Activated naive CD8-positive, alpha-beta T cell treated with anti-CD3 and anti-CD28 coated beads, Interleukin-2, amount 10 ng/mL, durations not matched to agents 7 days and 5 days (primary cell): ENCODE measurements at regions not wholly inside any gene's neighbourhood (a gene's known extent, or its start where the extent isn't known, plus 50 kb on each side); places are given as distances from the start of the nearest gene placed in this dataset.
"Not testable (repeated sequence)": the region's sequence is repeated elsewhere in the genome, so short reads cannot be mapped to it uniquely, and the experiment has no call there.

Source experiments
- ATAC-seq: fragments of 150-1000 bp; cut with Tn5 transposase; one replicate; pipeline ENCODE4 v1.10.0; 2021; ENCODE audit warnings: low read depth, moderate library complexity
- POLR2A ChIA-PET: fragments of 350-600 bp; sonication (Branson Sonifier 250); formaldehyde crosslinking; loops from one replicate; lab custom pipeline; 2021; ENCODE audit warnings: antibody characterized with exemption; lab: Charles Lee
- DNase-seq: peaks from one replicate; pipeline ENCODE4 v3.0.0; 2021
- H3K27ac Mint-ChIP-seq: one replicate; pipeline ENCODE4 v1.8.0; 2022; ENCODE audit warnings: mild to moderate bottlenecking, mixed read lengths
- H3K27me3 Mint-ChIP-seq: one replicate; pipeline ENCODE4 v1.8.0; 2022; ENCODE audit warnings: mild to moderate bottlenecking, moderate library complexity, mixed read lengths
- H3K36me3 Mint-ChIP-seq: one replicate; pipeline ENCODE4 v1.8.0; 2021; ENCODE audit warnings: mild to moderate bottlenecking, mixed read lengths
- H3K4me1 Mint-ChIP-seq: one replicate; pipeline ENCODE4 v1.8.0; 2021; ENCODE audit warnings: mixed read lengths
- H3K4me3 Mint-ChIP-seq: one replicate; pipeline ENCODE4 v1.8.0; 2022; ENCODE audit warnings: mild to moderate bottlenecking, moderate library complexity, mixed read lengths
- H3K9me3 Mint-ChIP-seq: one replicate; pipeline ENCODE4 v1.8.0; 2021; ENCODE audit warnings: mixed read lengths

DNA sequence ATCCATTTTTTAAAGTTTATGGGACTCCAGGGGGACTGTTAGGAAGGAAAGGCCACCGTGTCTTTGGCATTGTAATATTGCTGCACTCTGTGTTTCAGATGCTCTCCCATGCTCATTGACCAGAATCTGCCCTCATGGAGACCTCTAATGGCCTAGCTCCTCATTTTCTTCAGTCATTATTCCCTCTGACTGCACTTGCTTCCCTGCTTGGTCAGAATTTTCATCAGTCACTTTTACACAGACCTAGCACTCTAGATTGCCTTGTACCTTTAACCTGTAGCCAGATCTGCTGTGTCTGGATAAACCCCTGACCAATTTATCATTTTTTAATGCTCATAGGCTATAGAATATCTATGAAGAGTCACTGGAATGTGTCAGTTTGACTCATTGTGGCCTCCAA is 155.5 kb upstream of the NUDT12 start:
- H3K9me3 Mint-ChIP-seq = peaks cover 14% of the 10 kb centered on the region
- H3K27ac Mint-ChIP-seq = no peak overlapping the region
- no peaks in the 10 kb centered on the region for H3K27me3 Mint-ChIP-seq
- H3K4me3 Mint-ChIP-seq = no peak overlapping the region
- DNase-seq (no peak), ATAC-seq (no peak)
- H3K36me3 Mint-ChIP-seq = no peaks in the 10 kb centered on the region
- no peaks in the 10 kb centered on the region for H3K4me1 Mint-ChIP-seq
- POLR2A ChIA-PET = no interaction called here

DNA sequence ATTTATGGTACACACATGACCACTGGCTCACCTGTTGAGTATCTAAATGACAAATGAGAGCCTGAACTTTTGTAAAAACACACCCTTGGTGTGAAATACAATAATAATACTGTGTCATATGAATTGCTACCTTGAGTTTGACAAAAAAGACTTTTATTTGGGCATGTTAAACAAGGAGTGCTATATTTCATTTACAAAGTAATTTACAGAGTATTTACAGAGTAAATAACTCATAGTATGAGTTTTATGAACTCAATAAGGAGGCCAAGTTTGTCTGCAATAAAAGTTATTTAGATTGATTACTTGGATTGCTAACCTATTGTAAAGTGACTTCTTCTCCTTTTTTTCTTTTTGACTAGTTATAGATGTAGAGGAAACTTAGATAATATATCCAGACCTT is 146.0 kb upstream of the NUDT12 start:
- Mint-ChIP-seq H3K4me3 (no peak overlapping the region), H3K27me3 (no peaks in the 10 kb centered on the region), H3K27ac (no peak overlapping the region), H3K4me1 (no peaks in the 10 kb centered on the region), H3K9me3 (peaks cover 1% of the 10 kb centered on the region), H3K36me3 (no peaks in the 10 kb centered on the region)
- ATAC-seq (no peak), DNase-seq (no peak)
- POLR2A ChIA-PET = no interaction called here

DNA sequence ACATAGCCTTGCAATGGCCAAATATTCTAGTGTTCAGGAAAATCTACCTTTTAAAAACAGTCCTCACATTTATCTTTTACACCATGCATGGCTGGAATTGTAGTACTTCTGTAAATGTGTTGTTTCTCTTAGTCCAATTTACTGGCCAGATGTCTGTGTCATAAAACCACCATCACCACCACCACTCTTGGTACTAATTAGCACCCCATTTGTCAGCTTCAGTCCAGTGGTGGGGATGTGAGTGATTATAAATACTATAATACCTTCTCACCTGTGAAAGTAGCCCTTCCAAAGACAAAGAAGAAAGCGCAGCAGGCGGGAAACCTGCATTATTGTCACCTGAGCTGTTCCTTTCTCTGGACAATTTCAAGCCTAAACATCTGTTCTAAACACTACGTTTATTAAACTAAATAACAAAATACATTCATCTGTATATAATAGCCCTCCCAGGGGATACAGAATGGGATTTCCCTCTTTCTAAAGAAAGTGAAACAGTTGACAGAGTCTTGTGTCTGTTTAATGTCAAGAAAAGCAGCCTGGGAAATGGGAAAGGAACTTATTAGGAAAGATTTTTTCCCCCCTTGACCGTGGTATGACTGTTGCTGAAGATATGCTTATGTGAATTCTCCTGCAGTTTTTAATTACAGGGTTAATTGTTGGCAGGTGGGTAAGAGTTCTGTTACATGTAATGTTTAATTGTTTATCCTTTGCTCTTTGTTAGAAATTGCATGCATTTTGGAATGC is 144.5 kb upstream of the NUDT12 start:
- H3K4me1 Mint-ChIP-seq = no peaks in the 10 kb centered on the region
- no peak for DNase-seq
- H3K36me3 Mint-ChIP-seq = no peaks in the 10 kb centered on the region
- peaks cover 1% of the 10 kb centered on the region for H3K9me3 Mint-ChIP-seq
- POLR2A ChIA-PET = no interaction called here
- H3K27ac Mint-ChIP-seq = no peak overlapping the region
- H3K27me3 Mint-ChIP-seq = no peaks in the 10 kb centered on the region
- no peak overlapping the region for H3K4me3 Mint-ChIP-seq
- no peak for ATAC-seq

DNA sequence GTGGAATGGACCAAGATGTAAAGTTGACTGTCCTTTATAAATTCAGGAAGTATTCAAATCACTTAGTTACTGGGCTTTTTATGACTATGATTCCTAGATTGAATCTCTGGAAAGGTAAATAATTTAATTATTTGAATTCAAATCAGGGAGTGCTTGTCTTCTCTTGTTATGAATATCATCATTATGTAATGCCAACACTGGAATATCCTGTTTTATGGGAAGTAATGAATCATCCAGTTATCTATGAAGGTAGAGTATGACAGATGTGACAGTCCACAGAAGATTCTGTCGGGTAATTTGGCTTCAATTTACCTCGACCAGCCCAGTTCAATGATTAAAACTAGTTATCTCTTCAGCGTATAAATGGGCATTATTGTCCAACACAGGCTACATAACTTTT is 141.0 kb upstream of the NUDT12 start:
- Mint-ChIP-seq H3K27ac (no peak overlapping the region), H3K4me3 (no peak overlapping the region), H3K36me3 (no peaks in the 10 kb centered on the region), H3K4me1 (no peaks in the 10 kb centered on the region), H3K27me3 (no peaks in the 10 kb centered on the region), H3K9me3 (no peaks in the 10 kb centered on the region)
- DNase-seq (no peak), ATAC-seq (no peak)
- POLR2A ChIA-PET = no interaction called here

DNA sequence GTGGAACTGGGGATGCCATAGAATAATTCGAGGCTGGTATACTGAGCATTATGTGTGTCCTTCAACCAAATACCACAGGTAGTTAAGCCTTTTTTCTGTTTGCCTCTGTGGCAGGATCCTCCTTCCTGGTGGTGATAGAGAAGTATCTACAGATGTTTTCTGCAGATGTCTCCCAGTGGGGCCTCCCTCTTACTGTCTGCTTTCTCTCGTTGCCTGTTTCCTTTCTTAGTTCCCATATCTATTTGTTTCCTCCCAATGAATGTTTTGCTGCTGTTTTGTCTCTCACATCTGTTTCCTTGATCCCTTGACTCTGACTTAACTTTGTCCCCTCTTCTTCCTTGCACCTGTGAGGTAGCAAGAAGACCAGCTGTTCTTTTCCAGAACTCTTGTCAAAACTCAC is 130.9 kb upstream of the NUDT12 start:
- Mint-ChIP-seq H3K27me3 (no peaks in the 10 kb centered on the region), H3K9me3 (peaks cover 2% of the 10 kb centered on the region), H3K4me3 (no peak overlapping the region), H3K27ac (no peak overlapping the region), H3K36me3 (no peaks in the 10 kb centered on the region), H3K4me1 (no peaks in the 10 kb centered on the region)
- DNase-seq (no peak), ATAC-seq (no peak)
- POLR2A ChIA-PET = no interaction called here

DNA sequence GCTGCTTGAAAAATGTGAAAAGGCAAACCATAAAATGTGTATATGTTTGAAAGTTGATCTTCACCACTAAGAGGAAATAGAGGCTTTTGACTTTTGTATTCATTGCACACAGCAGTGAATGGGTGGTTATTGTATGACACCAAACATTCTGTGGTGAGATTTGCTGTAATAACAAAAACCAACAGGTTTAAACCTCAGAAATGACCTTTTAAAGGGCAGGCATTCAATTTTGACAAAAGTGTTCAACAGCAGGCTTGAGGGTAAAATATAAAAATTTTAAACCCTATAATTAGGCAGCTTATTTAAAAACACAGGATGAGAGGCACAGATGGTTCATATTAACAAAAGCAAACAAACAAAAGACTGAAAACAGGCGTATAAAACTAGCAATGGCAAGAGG is 128.1 kb upstream of the NUDT12 start:
- POLR2A ChIA-PET = no interaction called here
- no peak for ATAC-seq
- no peaks in the 10 kb centered on the region for H3K27me3 Mint-ChIP-seq

DNA sequence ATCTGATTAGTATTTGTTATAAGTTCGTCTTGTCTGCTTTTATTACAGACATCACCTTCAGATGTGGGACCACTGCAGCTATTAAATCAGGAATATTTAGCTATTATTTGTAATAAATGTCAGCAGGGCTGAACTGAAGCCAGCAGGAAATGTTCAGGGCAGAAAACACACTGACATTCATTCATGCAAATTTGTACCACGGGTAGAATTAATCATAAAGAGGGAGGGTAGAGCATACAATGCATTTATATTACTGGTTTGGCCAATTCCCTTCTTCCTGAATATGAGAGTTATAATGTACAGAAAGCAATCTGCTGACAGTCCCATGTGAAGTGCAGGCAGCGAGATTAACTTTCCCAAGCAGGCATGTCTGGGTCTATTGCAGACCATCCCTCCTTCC is 117.3 kb upstream of the NUDT12 start:
- ATAC-seq (no peak), DNase-seq (no peak)
- no peak overlapping the region for H3K27ac Mint-ChIP-seq
- POLR2A ChIA-PET = no interaction called here
- no peaks in the 10 kb centered on the region for H3K36me3 Mint-ChIP-seq
- H3K4me3 Mint-ChIP-seq = no peak overlapping the region
- H3K9me3 Mint-ChIP-seq = no peaks in the 10 kb centered on the region
- no peaks in the 10 kb centered on the region for H3K27me3 Mint-ChIP-seq
- H3K4me1 Mint-ChIP-seq = no peaks in the 10 kb centered on the region

More for the DNA sequence above, 128.1 kb upstream of the NUDT12 start:
- no peaks in the 10 kb centered on the region for H3K36me3 Mint-ChIP-seq
- no peaks in the 10 kb centered on the region for H3K4me1 Mint-ChIP-seq
- H3K4me3 Mint-ChIP-seq = no peak overlapping the region
- peaks cover 2% of the 10 kb centered on the region for H3K9me3 Mint-ChIP-seq
- DNase-seq = no peak
- no peak overlapping the region for H3K27ac Mint-ChIP-seq

DNA sequence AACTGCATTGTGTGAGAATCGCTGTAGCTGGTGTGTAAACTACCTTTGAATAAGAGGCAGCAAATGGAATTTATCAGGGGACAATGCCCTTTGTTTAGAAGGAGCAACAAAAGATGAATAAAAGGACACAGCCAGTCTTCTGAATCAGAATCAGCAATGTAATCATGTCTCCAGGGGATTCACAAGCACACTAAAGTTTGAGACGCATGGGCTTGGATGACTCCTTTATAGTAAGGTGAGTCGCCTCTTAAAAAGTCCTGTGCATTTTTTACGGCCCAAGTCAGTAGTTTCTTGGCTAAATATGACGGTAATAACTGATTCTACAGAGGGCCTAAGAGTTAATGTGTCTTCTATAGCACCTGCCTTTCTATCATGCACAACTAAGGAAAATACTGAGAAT is 113.6 kb upstream of the NUDT12 start:
- POLR2A ChIA-PET = not testable (repeated sequence)

DNA sequence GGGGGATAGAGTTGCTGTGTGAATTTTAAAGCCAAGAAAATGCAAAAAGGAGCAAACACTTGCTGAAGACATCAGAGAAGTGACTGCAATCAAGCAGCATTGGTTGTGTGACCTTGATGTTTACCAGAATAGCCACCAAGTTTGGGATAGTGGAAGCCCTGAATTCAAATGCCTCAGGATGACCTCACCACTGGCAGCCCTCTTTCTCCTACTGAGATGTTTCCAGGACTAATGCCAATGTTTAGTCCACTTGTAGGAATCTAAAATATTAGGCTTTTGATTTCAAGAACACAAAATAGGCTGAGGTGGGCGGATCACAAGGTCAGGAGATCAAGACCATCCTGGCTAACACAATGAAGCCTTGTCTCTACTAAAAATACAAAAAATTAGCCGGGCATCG is 112.2 kb upstream of the NUDT12 start:
- POLR2A ChIA-PET = no interaction called here
- ATAC-seq (no peak), DNase-seq (no peak)
- Mint-ChIP-seq H3K36me3 (no peaks in the 10 kb centered on the region), H3K27ac (no peak overlapping the region), H3K4me1 (no peaks in the 10 kb centered on the region), H3K4me3 (no peak overlapping the region), H3K27me3 (no peaks in the 10 kb centered on the region), H3K9me3 (no peaks in the 10 kb centered on the region)

More for the DNA sequence above, 113.6 kb upstream of the NUDT12 start:
- H3K4me1 Mint-ChIP-seq, H3K36me3 Mint-ChIP-seq, H3K9me3 Mint-ChIP-seq, DNase-seq, H3K4me3 Mint-ChIP-seq, H3K27ac Mint-ChIP-seq, H3K27me3 Mint-ChIP-seq, ATAC-seq: not testable (repeated sequence)

DNA sequence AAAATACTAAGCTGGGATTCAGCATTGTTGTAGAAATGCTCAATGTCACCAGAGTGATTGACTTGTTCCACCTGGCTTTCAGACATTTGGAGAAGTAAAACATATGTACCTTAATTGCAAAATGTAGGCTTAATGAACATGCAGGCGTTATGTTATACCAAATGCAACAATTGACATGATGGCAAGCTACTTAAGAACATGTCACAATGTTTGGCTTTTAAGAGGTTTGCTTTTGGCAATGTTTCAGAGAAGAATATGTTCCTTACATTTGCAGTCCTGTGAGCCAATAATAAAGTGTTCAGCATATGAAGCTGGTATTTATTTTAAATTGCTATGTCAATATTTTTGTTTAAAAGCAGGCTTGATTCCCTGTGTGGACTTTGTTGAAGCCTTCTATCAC is 111.7 kb upstream of the NUDT12 start:
- POLR2A ChIA-PET = no interaction called here
- Mint-ChIP-seq H3K27ac (no peak overlapping the region), H3K4me3 (no peak overlapping the region), H3K9me3 (peaks cover under 1% of the 10 kb centered on the region), H3K36me3 (no peaks in the 10 kb centered on the region), H3K27me3 (no peaks in the 10 kb centered on the region), H3K4me1 (no peaks in the 10 kb centered on the region)
- DNase-seq (no peak), ATAC-seq (no peak)

DNA sequence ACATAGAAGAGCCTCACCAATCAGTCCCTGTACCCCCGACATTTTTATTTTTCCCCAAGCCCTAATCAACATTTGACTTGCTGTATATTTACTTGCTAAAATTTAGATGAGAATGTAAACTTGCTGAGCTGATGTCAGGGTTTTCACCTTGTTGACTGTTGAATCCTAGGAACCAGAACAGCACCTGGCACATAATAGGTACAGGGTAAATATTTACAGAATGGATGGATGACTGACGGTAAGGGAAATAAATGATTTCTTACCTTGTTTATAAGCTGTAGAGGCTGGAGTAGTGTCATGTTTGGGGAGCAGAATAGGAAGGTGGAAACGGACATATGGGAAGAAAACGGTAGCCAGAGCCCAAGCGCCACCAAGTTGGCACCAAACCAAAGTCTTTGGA is 107.0 kb upstream of the NUDT12 start:
- Mint-ChIP-seq H3K9me3 (peaks cover 4% of the 10 kb centered on the region), H3K4me3 (no peak overlapping the region), H3K36me3 (no peaks in the 10 kb centered on the region), H3K27ac (no peak overlapping the region), H3K27me3 (no peaks in the 10 kb centered on the region), H3K4me1 (no peaks in the 10 kb centered on the region)
- no peak for DNase-seq
- ATAC-seq = no peak
- POLR2A ChIA-PET = no interaction called here

DNA sequence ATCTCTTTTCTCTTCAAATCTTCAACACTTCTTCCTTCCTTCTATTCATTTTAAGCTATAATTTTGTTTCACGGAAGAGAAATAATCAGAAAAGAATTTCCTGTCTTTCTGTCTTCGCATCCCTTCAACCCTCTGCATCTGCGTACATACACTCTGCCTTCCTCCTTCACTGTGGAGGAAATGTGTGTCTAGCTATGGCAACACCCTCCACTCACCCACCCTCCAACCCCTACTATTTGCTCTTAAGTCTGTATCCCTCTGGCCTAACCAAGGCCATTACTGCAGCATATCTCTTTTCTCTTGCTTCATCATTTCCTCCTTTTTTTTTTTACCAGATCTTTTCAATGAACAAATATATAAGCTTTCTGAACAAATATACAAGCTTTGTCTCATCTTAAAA is 105.7 kb upstream of the NUDT12 start:
- Mint-ChIP-seq H3K36me3 (no peaks in the 10 kb centered on the region), H3K4me3 (no peak overlapping the region), H3K27me3 (no peaks in the 10 kb centered on the region), H3K27ac (no peak overlapping the region), H3K4me1 (no peaks in the 10 kb centered on the region), H3K9me3 (peaks cover 6% of the 10 kb centered on the region)
- no peak for DNase-seq
- POLR2A ChIA-PET = no interaction called here
- no peak for ATAC-seq

DNA sequence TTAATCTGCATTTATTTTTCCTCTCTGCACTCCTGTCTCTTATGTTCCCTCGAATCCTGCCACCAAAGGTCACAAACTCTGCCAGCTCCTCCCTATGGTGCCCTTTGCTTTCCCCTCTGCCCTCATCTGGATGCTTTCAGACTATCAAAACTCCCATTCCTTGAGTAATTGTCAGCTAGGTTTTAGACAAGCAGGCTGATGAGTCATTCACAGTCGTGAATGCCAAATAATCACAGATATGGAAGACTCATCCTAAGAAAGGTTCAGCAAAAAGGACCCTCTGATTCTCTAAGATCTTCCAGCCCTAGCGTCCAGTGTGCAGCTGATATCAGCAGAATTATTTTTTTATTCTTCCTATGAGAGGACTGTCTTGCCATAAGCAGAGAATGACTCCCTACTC is 104.5 kb upstream of the NUDT12 start:
- POLR2A ChIA-PET = no interaction called here
- Mint-ChIP-seq H3K27me3 (no peaks in the 10 kb centered on the region), H3K4me1 (no peaks in the 10 kb centered on the region), H3K9me3 (peaks cover 6% of the 10 kb centered on the region), H3K36me3 (no peaks in the 10 kb centered on the region), H3K27ac (no peak overlapping the region), H3K4me3 (no peak overlapping the region)
- ATAC-seq = no peak
- no peak for DNase-seq

DNA sequence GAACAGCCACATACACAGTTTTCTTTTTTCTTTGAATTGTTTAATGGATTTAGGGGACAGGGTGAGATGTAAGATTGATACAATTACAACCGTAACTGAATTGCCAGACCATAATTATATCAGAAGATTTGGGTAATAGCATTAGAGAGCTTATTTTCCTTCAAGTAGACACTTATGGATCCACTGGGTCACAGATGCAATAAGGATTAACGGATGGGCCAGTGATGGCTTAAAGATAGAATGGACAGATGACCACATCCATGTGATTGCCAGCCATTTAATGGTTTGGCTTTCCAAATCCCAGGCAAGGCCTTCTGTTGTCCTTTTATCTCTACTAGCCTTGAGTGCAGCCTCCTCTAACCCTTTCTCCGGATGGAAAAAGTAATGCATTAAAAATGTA is 94.7 kb upstream of the NUDT12 start:
- Mint-ChIP-seq H3K27me3 (peaks cover 4% of the 10 kb centered on the region), H3K4me1 (no peaks in the 10 kb centered on the region), H3K4me3 (no peak overlapping the region), H3K9me3 (no peaks in the 10 kb centered on the region), H3K36me3 (no peaks in the 10 kb centered on the region), H3K27ac (no peak overlapping the region)
- ATAC-seq (no peak), DNase-seq (no peak)
- POLR2A ChIA-PET = no interaction called here

DNA sequence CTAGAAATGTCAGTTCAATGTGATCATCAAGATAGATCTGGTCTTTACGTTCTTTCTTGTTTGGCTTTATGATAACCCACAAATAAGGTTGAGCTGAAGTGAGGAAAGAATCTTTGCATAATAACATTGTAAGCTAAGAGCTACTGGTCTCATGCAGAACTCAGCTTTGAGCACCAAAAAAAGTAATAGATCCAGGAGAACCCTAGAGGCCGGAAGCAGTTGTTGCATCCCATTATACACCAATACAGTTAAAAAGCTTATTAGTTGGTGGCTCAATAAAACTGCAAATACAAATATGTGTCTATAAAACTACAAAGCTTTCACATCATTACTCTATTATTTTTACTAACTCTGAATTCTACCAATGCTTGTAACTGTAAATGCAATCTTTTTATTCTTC is 85.5 kb upstream of the NUDT12 start:
- Mint-ChIP-seq H3K4me1 (no peaks in the 10 kb centered on the region), H3K9me3 (no peaks in the 10 kb centered on the region), H3K27ac (no peak overlapping the region), H3K4me3 (no peak overlapping the region), H3K27me3 (no peaks in the 10 kb centered on the region), H3K36me3 (no peaks in the 10 kb centered on the region)
- POLR2A ChIA-PET = no interaction called here
- no peak for DNase-seq
- no peak for ATAC-seq
